HEK293 (cell line): ENCODE measurements at regions not wholly inside any gene's neighbourhood (a gene's known extent, or its start where the extent isn't known, plus 50 kb on each side); places are given as distances from the start of the nearest gene placed in this dataset.

Experiments
- CTCF ChIA-PET: fragments of 350-600 bp; formaldehyde crosslinking; extraction: SDS; loops from one replicate; lab custom pipeline; 2021; ENCODE audit warnings: antibody characterized with exemption; lab: Yijun Ruan, JAX
- POLR2A ChIA-PET: fragments of 300-600 bp; formaldehyde crosslinking; extraction: SDS; loops from one replicate; lab custom pipeline; 2020; ENCODE audit warnings: antibody characterized with exemption, inconsistent platforms; lab: Yijun Ruan, JAX
- H3K27ac ChIP-seq: fragments of 200-500 bp; sonication (Bioruptor generic); 2 replicates; pipeline ENCODE4 v1.5.1; 2014; ENCODE audit warnings: low read depth, low read length, control low read depth, inconsistent platforms; ENCODE audit errors: extremely low read depth
- H3K36me3 ChIP-seq, 2 experiments: fragments of 200-500 bp in 1 of 2; sonication (Bioruptor generic) in 1 of 2; 1 replicate in 1 of 2; 2 replicates in 1 of 2; pipeline ENCODE4 v1.5.1; 2014 to 2017; ENCODE audit warnings: inconsistent platforms in 2 of 2, low read length in 2 of 2; ENCODE audit not compliant: control insufficient read depth in 2 of 2, insufficient read depth in 1 of 2
- H3K4me1 ChIP-seq: fragments of 200-500 bp; sonication (Bioruptor generic); 2 replicates; pipeline ENCODE4 v1.5.1; 2014; ENCODE audit warnings: mild to moderate bottlenecking, low read length, inconsistent platforms; ENCODE audit not compliant: control insufficient read depth, insufficient read depth
- H3K4me3 ChIP-seq: 2 replicates; pipeline ENCODE4 v1.5.1; 2011; ENCODE audit warnings: low read depth, mild to moderate bottlenecking, control low read depth, low read length, moderate library complexity
- H3K9me3 ChIP-seq: fragments of 200-500 bp; sonication (Bioruptor generic); 2 replicates; pipeline ENCODE4 v1.5.1; 2014; ENCODE audit warnings: low read depth, low read length, inconsistent platforms; ENCODE audit not compliant: control insufficient read depth, insufficient read depth
- FEZF1 ChIP-seq: fragments of 450-650 bp; formaldehyde crosslinking; IDR thresholded peaks from 2 replicates; pipeline ENCODE4 v1.5.1; 2016; ENCODE audit warnings: missing biosample characterization, missing genetic modification characterization
- KLF1 ChIP-seq: fragments of 450-650 bp; formaldehyde crosslinking; IDR thresholded peaks from 2 replicates; pipeline ENCODE4 v1.5.1; 2016; ENCODE audit warnings: missing biosample characterization, missing genetic modification characterization
- KLF8 ChIP-seq: fragments of 450-650 bp; formaldehyde crosslinking; IDR thresholded peaks from 2 replicates; pipeline ENCODE4 v1.5.1; 2016; ENCODE audit warnings: missing biosample characterization, missing genetic modification characterization
- SALL2 ChIP-seq: fragments of 450-650 bp; formaldehyde crosslinking; IDR thresholded peaks from 2 replicates; pipeline ENCODE4 v1.5.0; 2017; ENCODE audit warnings: missing biosample characterization, mild to moderate bottlenecking, missing genetic modification characterization, borderline replicate concordance
- SCRT1 ChIP-seq: fragments of 450-650 bp; formaldehyde crosslinking; IDR thresholded peaks from 2 replicates; pipeline ENCODE4 v1.5.1; 2016; ENCODE audit warnings: missing biosample characterization, missing genetic modification characterization, borderline replicate concordance
- SCRT2 ChIP-seq: fragments of 450-650 bp; formaldehyde crosslinking; IDR thresholded peaks from 2 replicates; pipeline ENCODE4 v1.5.1; 2016; ENCODE audit warnings: missing biosample characterization, missing genetic modification characterization
- TRIM28 ChIP-seq: IDR thresholded peaks from 2 replicates; pipeline ENCODE4 v1.6.1; 2011; ENCODE audit warnings: low read length, control low read depth, borderline replicate concordance
- ZBTB17 ChIP-seq: fragments of 450-650 bp; formaldehyde crosslinking; IDR thresholded peaks from 2 replicates; pipeline ENCODE4 v1.5.1; 2016; ENCODE audit warnings: missing biosample characterization, missing genetic modification characterization
- ZBTB44 ChIP-seq: fragments of 450-650 bp; IDR thresholded peaks from 2 replicates; pipeline ENCODE4 v1.5.1; 2018; ENCODE audit warnings: missing biosample characterization, mild to moderate bottlenecking, missing genetic modification characterization
- ZBTB8A ChIP-seq: fragments of 450-650 bp; formaldehyde crosslinking; IDR thresholded peaks from 2 replicates; pipeline ENCODE4 v1.5.1; 2016; ENCODE audit warnings: missing biosample characterization, missing genetic modification characterization
- ZNF146 ChIP-seq: fragments of 450-650 bp; formaldehyde crosslinking; IDR thresholded peaks from 2 replicates; pipeline ENCODE4 v1.5.1; 2016; ENCODE audit warnings: missing biosample characterization, missing genetic modification characterization
- ZNF16 ChIP-seq: fragments of 450-650 bp; formaldehyde crosslinking; IDR thresholded peaks from 2 replicates; pipeline ENCODE4 v1.5.1; 2016; ENCODE audit warnings: low read depth, missing biosample characterization, missing genetic modification characterization
- ZNF2 ChIP-seq: fragments of 450-650 bp; formaldehyde crosslinking; IDR thresholded peaks from 2 replicates; pipeline ENCODE4 v1.5.1; 2016; ENCODE audit warnings: missing biosample characterization, missing genetic modification characterization
- ZNF24 ChIP-seq: fragments of 450-650 bp; formaldehyde crosslinking; IDR thresholded peaks from 2 replicates; pipeline ENCODE4 v1.5.1; 2016; ENCODE audit warnings: missing biosample characterization, missing genetic modification characterization
- ZNF354C ChIP-seq: fragments of 450-650 bp; formaldehyde crosslinking; IDR thresholded peaks from 2 replicates; pipeline ENCODE4 v1.5.1; 2016; ENCODE audit warnings: missing biosample characterization, missing genetic modification characterization, low read depth, borderline replicate concordance
- ZNF362 ChIP-seq: fragments of 450-650 bp; formaldehyde crosslinking; IDR thresholded peaks from 2 replicates; pipeline ENCODE4 v1.5.1; 2016; ENCODE audit warnings: missing biosample characterization, missing genetic modification characterization
- ZNF391 ChIP-seq: fragments of 450-650 bp; formaldehyde crosslinking; IDR thresholded peaks from 2 replicates; pipeline ENCODE4 v1.5.1; 2016; ENCODE audit warnings: low read depth, missing biosample characterization, missing genetic modification characterization, borderline replicate concordance
- ZNF48 ChIP-seq: fragments of 450-650 bp; formaldehyde crosslinking; IDR thresholded peaks from 2 replicates; pipeline ENCODE4 v1.5.1; 2016; ENCODE audit warnings: missing biosample characterization, missing genetic modification characterization
- ZNF585B ChIP-seq: fragments of 450-650 bp; formaldehyde crosslinking; IDR thresholded peaks from 2 replicates; pipeline ENCODE4 v1.5.1; 2016; ENCODE audit warnings: missing biosample characterization, missing genetic modification characterization
- ZNF596 ChIP-seq: fragments of 450-650 bp; IDR thresholded peaks from 2 replicates; pipeline ENCODE4 v1.5.0; 2018; ENCODE audit warnings: missing biosample characterization, mild to moderate bottlenecking, missing genetic modification characterization, moderate library complexity
- ZNF621 ChIP-seq: fragments of 450-650 bp; formaldehyde crosslinking; IDR thresholded peaks from 2 replicates; pipeline ENCODE4 v1.5.1; 2017; ENCODE audit warnings: missing biosample characterization, missing genetic modification characterization
- ZNF623 ChIP-seq: fragments of 450-650 bp; formaldehyde crosslinking; IDR thresholded peaks from 2 replicates; pipeline ENCODE4 v1.5.1; 2016; ENCODE audit warnings: missing biosample characterization, missing genetic modification characterization
- ZNF629 ChIP-seq: fragments of 450-650 bp; formaldehyde crosslinking; IDR thresholded peaks from 2 replicates; pipeline ENCODE4 v1.5.1; 2017; ENCODE audit warnings: missing biosample characterization, missing genetic modification characterization
- ZNF654 ChIP-seq: fragments of 450-650 bp; formaldehyde crosslinking; IDR thresholded peaks from 2 replicates; pipeline ENCODE4 v1.5.1; 2016; ENCODE audit warnings: low read depth, missing biosample characterization, missing genetic modification characterization
- ZNF660 ChIP-seq: fragments of 450-650 bp; IDR thresholded peaks from 2 replicates; pipeline ENCODE4 v1.5.1; 2018; ENCODE audit warnings: missing biosample characterization, mild to moderate bottlenecking, missing genetic modification characterization
- ZNF677 ChIP-seq: fragments of 450-650 bp; IDR thresholded peaks from 2 replicates; pipeline ENCODE4 v1.5.0; 2018; ENCODE audit warnings: missing biosample characterization, mild to moderate bottlenecking, missing genetic modification characterization, moderate library complexity
- ZNF704 ChIP-seq: fragments of 450-650 bp; formaldehyde crosslinking; IDR thresholded peaks from 2 replicates; pipeline ENCODE4 v1.5.1; 2016; ENCODE audit warnings: missing biosample characterization, missing genetic modification characterization
- ZNF747 ChIP-seq: fragments of 450-650 bp; formaldehyde crosslinking; IDR thresholded peaks from 2 replicates; pipeline ENCODE4 v1.5.1; 2016; ENCODE audit warnings: missing biosample characterization, missing genetic modification characterization
- ZNF837 ChIP-seq: fragments of 450-650 bp; formaldehyde crosslinking; IDR thresholded peaks from 2 replicates; pipeline ENCODE4 v1.5.1; 2016; ENCODE audit warnings: missing biosample characterization, missing genetic modification characterization
- ZSCAN30 ChIP-seq: fragments of 450-650 bp; IDR thresholded peaks from 2 replicates; pipeline ENCODE4 v1.5.1; 2018; ENCODE audit warnings: missing biosample characterization, mild to moderate bottlenecking, missing genetic modification characterization, moderate library complexity
- TF ChIP-seq, protein P1 (sequence below): fragments of 450-650 bp; formaldehyde crosslinking; IDR thresholded peaks from 2 replicates; pipeline ENCODE4 v1.5.1; 2016; ENCODE audit warnings: missing biosample characterization, missing genetic modification characterization
- TF ChIP-seq, protein P2 (sequence below): fragments of 450-650 bp; formaldehyde crosslinking; IDR thresholded peaks from 2 replicates; pipeline ENCODE4 v1.5.1; 2016; ENCODE audit warnings: missing biosample characterization, missing genetic modification characterization
- TF ChIP-seq, protein P3 (sequence below): fragments of 450-650 bp; formaldehyde crosslinking; IDR thresholded peaks from 2 replicates; pipeline ENCODE4 v1.5.1; 2017; ENCODE audit warnings: missing biosample characterization, mild to moderate bottlenecking, missing genetic modification characterization, moderate library complexity

DNA sequence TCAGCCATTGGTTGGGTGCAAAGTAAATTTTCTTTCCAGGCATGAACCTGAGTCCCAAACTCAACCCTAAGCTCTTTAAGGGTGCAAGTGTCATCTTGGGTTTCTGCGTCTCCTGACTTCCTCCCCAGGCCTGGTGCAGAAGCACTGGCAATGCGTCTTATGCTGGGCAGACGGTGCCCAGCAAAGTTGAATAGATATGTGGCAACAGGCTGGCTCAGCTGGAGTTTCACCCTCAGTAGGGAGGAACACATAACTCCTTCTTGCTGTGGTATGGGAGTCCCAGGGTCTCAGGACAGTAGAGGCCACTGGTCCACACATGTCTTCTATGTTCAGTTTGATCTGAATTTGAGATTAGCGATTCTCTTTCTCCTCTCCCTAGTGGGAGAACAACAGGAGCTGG lies 181.3 kb downstream of the RPS24 start:
- Histone ChIP-seq H3K4me1 (no peaks in the 10 kb centered on the region), H3K27ac (no peak overlapping the region), H3K9me3 (no peaks in the 10 kb centered on the region), H3K4me3 (no peak overlapping the region), H3K36me3 (no peaks in the 10 kb centered on the region)
- no peak for TF ChIP-seq ZNF747 (tag by site-specific recombination)
- no peak for TF ChIP-seq ZSCAN30 (tag by site-specific recombination)
- TF ChIP-seq ZNF146 (tag by site-specific recombination) = no peak
- no peak for TF ChIP-seq ZBTB17 (tag by site-specific recombination)
- TF ChIP-seq ZNF654 (tag by site-specific recombination) = no peak
- no peak for TF ChIP-seq ZNF391 (tag by site-specific recombination)
- no peak for TF ChIP-seq ZNF24 (tag by site-specific recombination)
- no peak for TF ChIP-seq ZNF623 (tag by site-specific recombination)
- ChIA-PET CTCF (interaction anchor here (2.1 kb wide), 1 partner anchor 168 kb away, joined by 7 read pairs; no protein-coding TSS in a partner anchor), POLR2A (no interaction called here)

DNA sequence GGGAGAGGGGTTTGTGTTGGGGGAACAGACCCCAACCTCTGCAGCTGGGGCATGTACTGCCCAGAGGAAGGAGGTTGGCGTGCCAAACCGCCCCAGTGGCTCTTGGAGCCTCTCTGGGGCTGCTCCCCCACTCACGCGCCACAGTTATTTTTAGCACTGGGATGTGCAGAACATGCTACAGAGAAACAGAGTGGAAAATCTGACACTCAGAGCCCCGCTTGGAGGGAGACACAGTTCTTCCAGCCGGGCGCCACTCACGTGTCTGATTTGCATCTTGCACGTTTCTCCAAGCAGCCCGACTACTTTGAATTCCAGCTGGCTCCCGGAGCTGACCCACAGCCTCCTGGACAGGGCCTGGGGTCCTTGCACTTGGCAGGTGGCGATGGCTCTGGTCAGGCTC lies 182.0 kb downstream of the RPS24 start:
- ChIA-PET POLR2A (no interaction called here), CTCF (interaction anchor here (2.1 kb wide), 1 partner anchor 168 kb away, joined by 7 read pairs; no protein-coding TSS in a partner anchor)
- no peaks in the 10 kb centered on the region for H3K4me1 ChIP-seq

GRCh38 chr10:78217336-78217735 lies 183.7 kb downstream of the RPS24 start:
- Histone ChIP-seq H3K9me3 (no peaks in the 10 kb centered on the region), H3K4me1 (no peaks in the 10 kb centered on the region), H3K27ac (no peak overlapping the region), H3K36me3 (no peaks in the 10 kb centered on the region), H3K4me3 (no peak overlapping the region)
- CTCF ChIA-PET = interaction anchor here (0.7 to 1.1 kb wide), 2 partner anchors 42 to 167 kb away, joined by 3 to 7 read pairs; no protein-coding TSS in a partner anchor
- POLR2A ChIA-PET = no interaction called here
- TF ChIP-seq ZBTB44 (tag by site-specific recombination) (no peak), KLF1 (tag by site-specific recombination) (no peak), ZNF354C (no peak), SALL2 (tag by site-specific recombination) (no peak), ZNF704 (tag by site-specific recombination) (no peak), ZNF362 (tag by site-specific recombination) (no peak), FEZF1 (tag by site-specific recombination) (no peak)
- TF ChIP-seq, protein P1, sequence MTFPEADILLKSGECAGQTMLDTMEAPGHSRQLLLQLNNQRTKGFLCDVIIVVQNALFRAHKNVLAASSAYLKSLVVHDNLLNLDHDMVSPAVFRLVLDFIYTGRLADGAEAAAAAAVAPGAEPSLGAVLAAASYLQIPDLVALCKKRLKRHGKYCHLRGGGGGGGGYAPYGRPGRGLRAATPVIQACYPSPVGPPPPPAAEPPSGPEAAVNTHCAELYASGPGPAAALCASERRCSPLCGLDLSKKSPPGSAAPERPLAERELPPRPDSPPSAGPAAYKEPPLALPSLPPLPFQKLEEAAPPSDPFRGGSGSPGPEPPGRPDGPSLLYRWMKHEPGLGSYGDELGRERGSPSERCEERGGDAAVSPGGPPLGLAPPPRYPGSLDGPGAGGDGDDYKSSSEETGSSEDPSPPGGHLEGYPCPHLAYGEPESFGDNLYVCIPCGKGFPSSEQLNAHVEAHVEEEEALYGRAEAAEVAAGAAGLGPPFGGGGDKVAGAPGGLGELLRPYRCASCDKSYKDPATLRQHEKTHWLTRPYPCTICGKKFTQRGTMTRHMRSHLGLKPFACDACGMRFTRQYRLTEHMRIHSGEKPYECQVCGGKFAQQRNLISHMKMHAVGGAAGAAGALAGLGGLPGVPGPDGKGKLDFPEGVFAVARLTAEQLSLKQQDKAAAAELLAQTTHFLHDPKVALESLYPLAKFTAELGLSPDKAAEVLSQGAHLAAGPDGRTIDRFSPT = no peak

More for the DNA sequence above, 182.0 kb downstream of the RPS24 start:
- no peaks in the 10 kb centered on the region for H3K36me3 ChIP-seq
- no peak overlapping the region for H3K27ac ChIP-seq
- TF ChIP-seq ZNF48 (tag by site-specific recombination) = no peak
- TF ChIP-seq, protein P2, sequence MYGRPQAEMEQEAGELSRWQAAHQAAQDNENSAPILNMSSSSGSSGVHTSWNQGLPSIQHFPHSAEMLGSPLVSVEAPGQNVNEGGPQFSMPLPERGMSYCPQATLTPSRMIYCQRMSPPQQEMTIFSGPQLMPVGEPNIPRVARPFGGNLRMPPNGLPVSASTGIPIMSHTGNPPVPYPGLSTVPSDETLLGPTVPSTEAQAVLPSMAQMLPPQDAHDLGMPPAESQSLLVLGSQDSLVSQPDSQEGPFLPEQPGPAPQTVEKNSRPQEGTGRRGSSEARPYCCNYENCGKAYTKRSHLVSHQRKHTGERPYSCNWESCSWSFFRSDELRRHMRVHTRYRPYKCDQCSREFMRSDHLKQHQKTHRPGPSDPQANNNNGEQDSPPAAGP = no peak
- no peak for TF ChIP-seq ZNF837
- TF ChIP-seq ZNF677 (tag by site-specific recombination) = no peak
- no peak for TF ChIP-seq ZNF621 (tag by site-specific recombination)
- TF ChIP-seq TRIM28 = no peak
- no peak for TF ChIP-seq KLF8
- no peak for TF ChIP-seq ZNF629 (tag by site-specific recombination)
- TF ChIP-seq SCRT1 (tag by site-specific recombination) = no peak
- TF ChIP-seq ZNF585B (tag by site-specific recombination) = no peak
- no peak for TF ChIP-seq ZNF16 (tag by site-specific recombination)
- TF ChIP-seq, protein P3, sequence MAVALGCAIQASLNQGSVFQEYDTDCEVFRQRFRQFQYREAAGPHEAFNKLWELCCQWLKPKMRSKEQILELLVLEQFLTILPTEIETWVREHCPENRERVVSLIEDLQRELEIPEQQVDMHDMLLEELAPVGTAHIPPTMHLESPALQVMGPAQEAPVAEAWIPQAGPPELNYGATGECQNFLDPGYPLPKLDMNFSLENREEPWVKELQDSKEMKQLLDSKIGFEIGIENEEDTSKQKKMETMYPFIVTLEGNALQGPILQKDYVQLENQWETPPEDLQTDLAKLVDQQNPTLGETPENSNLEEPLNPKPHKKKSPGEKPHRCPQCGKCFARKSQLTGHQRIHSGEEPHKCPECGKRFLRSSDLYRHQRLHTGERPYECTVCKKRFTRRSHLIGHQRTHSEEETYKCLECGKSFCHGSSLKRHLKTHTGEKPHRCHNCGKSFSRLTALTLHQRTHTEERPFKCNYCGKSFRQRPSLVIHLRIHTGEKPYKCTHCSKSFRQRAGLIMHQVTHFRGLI (tag by site-specific recombination) = no peak
- no peak for TF ChIP-seq ZNF2
- no peak for TF ChIP-seq ZNF596 (tag by site-specific recombination)
- no peak for TF ChIP-seq SCRT2 (tag by site-specific recombination)
- TF ChIP-seq ZNF660 (tag by site-specific recombination) = no peak
- TF ChIP-seq ZBTB8A = no peak
- no peaks in the 10 kb centered on the region for H3K9me3 ChIP-seq
- H3K4me3 ChIP-seq = no peak overlapping the region
